Endodermal cell (in vitro differentiated cells): ENCODE measurements at regions not wholly inside any gene's neighbourhood (a gene's known extent, or its start where the extent isn't known, plus 50 kb on each side); places are given as distances from the start of the nearest gene placed in this dataset.

Experiments
- DNase-seq: peaks from one replicate; pipeline ENCODE4 v3.0.0-alpha.2; 2017
- H3K27ac ChIP-seq: 2 replicates; pipeline ENCODE4 v1.5.1; 2013; ENCODE audit warnings: mild to moderate bottlenecking, low read depth, low read length, moderate library complexity
- H3K27me3 ChIP-seq: 2 replicates; pipeline ENCODE4 v1.6.1; 2013; ENCODE audit warnings: mild to moderate bottlenecking, low read length, moderate library complexity; ENCODE audit not compliant: insufficient read depth, control insufficient read depth, poor library complexity, severe bottlenecking
- H3K36me3 ChIP-seq: 2 replicates; pipeline ENCODE4 v1.7.0; 2013; ENCODE audit warnings: mild to moderate bottlenecking, low read length, moderate library complexity; ENCODE audit not compliant: control insufficient read depth, insufficient read depth
- H3K4me1 ChIP-seq: one replicate; pipeline ENCODE4 v1.7.0; 2013; ENCODE audit warnings: low read length; ENCODE audit not compliant: control insufficient read depth, insufficient read depth
- H3K4me3 ChIP-seq: 2 replicates; pipeline ENCODE4 v1.5.1; 2013; ENCODE audit warnings: mild to moderate bottlenecking, low read length, moderate library complexity
- H3K9ac ChIP-seq: 2 replicates; pipeline ENCODE4 v1.6.1; 2013; ENCODE audit warnings: mild to moderate bottlenecking, low read length, moderate library complexity; ENCODE audit not compliant: poor library complexity, severe bottlenecking; ENCODE audit errors: extremely low read depth
- H3K9me3 ChIP-seq: 2 replicates; pipeline ENCODE4 v1.6.1; 2013; ENCODE audit warnings: mild to moderate bottlenecking, low read length, moderate library complexity; ENCODE audit not compliant: control insufficient read depth
- H3K27ac Mint-ChIP-seq: 2 replicates; pipeline ENCODE4 v1.8.0; 2020; ENCODE audit warnings: mixed read lengths
- H3K27me3 Mint-ChIP-seq: 2 replicates; pipeline ENCODE4 v1.8.0; 2021; ENCODE audit warnings: mild to moderate bottlenecking, mixed read lengths; ENCODE audit not compliant: insufficient read depth
- H3K36me3 Mint-ChIP-seq: 2 replicates; pipeline ENCODE4 v1.8.0; 2020; ENCODE audit warnings: low read depth, mixed read lengths
- H3K4me1 Mint-ChIP-seq: 2 replicates; pipeline ENCODE4 v1.8.0; 2020; ENCODE audit warnings: mixed read lengths
- H3K4me3 Mint-ChIP-seq: 2 replicates; pipeline ENCODE4 v1.8.0; 2020; ENCODE audit warnings: mild to moderate bottlenecking, moderate library complexity, mixed read lengths
- H3K9me3 Mint-ChIP-seq: 2 replicates; pipeline ENCODE4 v1.8.0; 2020; ENCODE audit warnings: mild to moderate bottlenecking, mixed read lengths
- WGBS, 2 experiments: methylation state at CpG; one replicate each; pipeline versions ENCODE4 v1.1.5 to v1.1.7; 2013; ENCODE audit warnings: missing lambda C conversion rate in 2 of 2, mixed read lengths in 1 of 2; ENCODE audit not compliant: insufficient coverage in 1 of 2, insufficient read length in 1 of 2; 5-methylcytosine and 5-hydroxymethylcytosine counted together
- TF ChIP-seq, protein P1 (sequence below): fragments of 200-600 bp; sonication (generic); conservative IDR thresholded peaks from 2 replicates; pipeline ENCODE4 v1.5.0; 2021; ENCODE audit warnings: antibody characterized with exemption, mild to moderate bottlenecking

DNA sequence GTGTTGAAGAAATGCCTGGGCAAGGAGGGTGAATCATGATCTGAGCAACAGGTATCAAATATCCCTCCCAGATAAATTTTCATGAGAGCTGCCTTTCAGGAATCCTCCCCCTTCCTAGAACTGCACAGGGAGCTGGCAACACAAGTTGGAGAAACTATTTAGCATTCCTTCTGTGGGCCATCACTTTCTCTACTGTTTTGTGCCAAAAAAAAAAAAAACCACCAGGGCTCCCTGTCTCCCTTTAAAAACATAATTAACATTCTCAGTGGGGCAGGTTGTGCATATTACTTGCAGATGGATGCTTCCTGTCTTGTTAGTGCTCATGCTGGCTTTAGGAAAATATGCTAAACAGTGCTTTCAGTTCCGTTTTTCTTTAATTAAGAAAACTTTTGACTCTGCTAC lies 234.9 kb upstream of the LMCD1 start:
- Mint-ChIP-seq H3K27ac (no peak overlapping the region), H3K27me3 (no peaks in the 10 kb centered on the region), H3K4me1 (peaks cover 9% of the 10 kb centered on the region), H3K36me3 (no peaks in the 10 kb centered on the region), H3K4me3 (no peak overlapping the region), H3K9me3 (peaks cover 3% of the 10 kb centered on the region)
- no peak for DNase-seq
- 82 to 100% methylated on average over 1 of the region's 1 CpG for whole genome bisulfite sequencing, 2 experiments
- Histone ChIP-seq H3K27me3 (no peaks in the 10 kb centered on the region), H3K36me3 (no peaks in the 10 kb centered on the region), H3K4me3 (no peak overlapping the region), H3K9ac (no peak overlapping the region), H3K27ac (no peak overlapping the region), H3K4me1 (peaks cover 6% of the 10 kb centered on the region), H3K9me3 (peaks cover 3% of the 10 kb centered on the region)
- TF ChIP-seq, protein P1, sequence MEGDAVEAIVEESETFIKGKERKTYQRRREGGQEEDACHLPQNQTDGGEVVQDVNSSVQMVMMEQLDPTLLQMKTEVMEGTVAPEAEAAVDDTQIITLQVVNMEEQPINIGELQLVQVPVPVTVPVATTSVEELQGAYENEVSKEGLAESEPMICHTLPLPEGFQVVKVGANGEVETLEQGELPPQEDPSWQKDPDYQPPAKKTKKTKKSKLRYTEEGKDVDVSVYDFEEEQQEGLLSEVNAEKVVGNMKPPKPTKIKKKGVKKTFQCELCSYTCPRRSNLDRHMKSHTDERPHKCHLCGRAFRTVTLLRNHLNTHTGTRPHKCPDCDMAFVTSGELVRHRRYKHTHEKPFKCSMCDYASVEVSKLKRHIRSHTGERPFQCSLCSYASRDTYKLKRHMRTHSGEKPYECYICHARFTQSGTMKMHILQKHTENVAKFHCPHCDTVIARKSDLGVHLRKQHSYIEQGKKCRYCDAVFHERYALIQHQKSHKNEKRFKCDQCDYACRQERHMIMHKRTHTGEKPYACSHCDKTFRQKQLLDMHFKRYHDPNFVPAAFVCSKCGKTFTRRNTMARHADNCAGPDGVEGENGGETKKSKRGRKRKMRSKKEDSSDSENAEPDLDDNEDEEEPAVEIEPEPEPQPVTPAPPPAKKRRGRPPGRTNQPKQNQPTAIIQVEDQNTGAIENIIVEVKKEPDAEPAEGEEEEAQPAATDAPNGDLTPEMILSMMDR: no peak

DNA sequence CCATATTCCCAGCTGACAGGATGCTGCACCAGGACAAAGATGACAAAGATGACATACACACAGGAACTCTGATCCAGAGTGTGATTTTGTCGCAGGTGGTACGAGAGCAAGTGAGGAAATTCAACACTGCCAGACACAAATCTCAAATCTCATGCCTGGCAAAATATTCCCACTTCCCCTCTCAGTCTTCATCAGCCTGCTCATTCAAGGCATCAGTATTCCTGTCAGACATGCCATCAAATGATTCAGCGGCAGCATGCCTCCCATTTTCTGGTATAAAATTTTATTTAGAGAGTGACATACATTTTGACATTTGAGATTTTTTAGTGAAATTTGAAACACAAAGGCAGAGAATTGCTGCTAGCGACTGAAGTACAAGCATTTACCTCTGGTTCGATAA lies 228.1 kb upstream of the LMCD1 start:
- no peak overlapping the region for H3K4me3 Mint-ChIP-seq
- TF ChIP-seq, protein P1: no peak
- DNase-seq: no peak
- H3K4me3 ChIP-seq: no peak overlapping the region
- H3K4me1 ChIP-seq: no peaks in the 10 kb centered on the region
- H3K9me3 ChIP-seq: peaks cover 14% of the 10 kb centered on the region
- peaks cover 6% of the 10 kb centered on the region for H3K9me3 Mint-ChIP-seq
- H3K9ac ChIP-seq: no peak overlapping the region
- H3K27ac Mint-ChIP-seq: no peak overlapping the region
- WGBS, 2 experiments: 96 to 100% methylated on average over 3 to 5 of the region's 5 CpGs
- no peaks in the 10 kb centered on the region for H3K36me3 ChIP-seq
- H3K27ac ChIP-seq: no peak overlapping the region
- H3K36me3 Mint-ChIP-seq: no peaks in the 10 kb centered on the region
- H3K27me3 ChIP-seq: no peaks in the 10 kb centered on the region
- H3K4me1 Mint-ChIP-seq: peaks cover 16% of the 10 kb centered on the region
- no peaks in the 10 kb centered on the region for H3K27me3 Mint-ChIP-seq

DNA sequence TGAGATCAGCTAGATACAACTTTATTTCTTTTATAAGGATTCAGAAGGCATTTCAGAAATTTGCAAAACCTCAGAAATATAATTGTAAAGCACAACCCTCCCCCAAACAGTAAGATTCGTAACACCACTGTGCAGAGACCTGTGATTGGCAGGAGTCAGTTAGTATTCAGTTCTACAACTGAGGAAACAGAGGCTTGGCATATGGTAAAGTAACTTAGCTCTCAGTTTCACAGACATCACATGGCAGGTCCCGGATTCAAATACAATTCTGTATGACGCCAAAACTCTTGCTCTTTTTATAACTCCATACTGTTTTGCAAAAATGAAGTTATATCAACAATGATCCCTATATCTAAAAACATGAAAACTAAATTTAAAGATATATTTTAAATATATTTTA lies 225.6 kb upstream of the LMCD1 start:
- Histone ChIP-seq H3K27me3 (no peaks in the 10 kb centered on the region), H3K36me3 (no peaks in the 10 kb centered on the region), H3K9ac (no peak overlapping the region), H3K27ac (no peak overlapping the region), H3K9me3 (peaks cover 14% of the 10 kb centered on the region), H3K4me3 (no peak overlapping the region), H3K4me1 (no peaks in the 10 kb centered on the region)
- Mint-ChIP-seq H3K27me3 (no peaks in the 10 kb centered on the region), H3K27ac (no peak overlapping the region), H3K4me1 (peaks cover 30% of the 10 kb centered on the region), H3K9me3 (peaks cover 6% of the 10 kb centered on the region), H3K36me3 (no peaks in the 10 kb centered on the region), H3K4me3 (no peak overlapping the region)
- 85 to 98% methylated on average over 2 to 3 of the region's 3 CpGs for WGBS, 2 experiments
- TF ChIP-seq, protein P1: no peak
- DNase-seq: no peak
